ENCODE measurements at regions not wholly inside any gene's neighbourhood (a gene's known extent, or its start where the extent isn't known, plus 50 kb on each side); places are given as distances from the start of the nearest gene placed in this dataset.

DNA sequence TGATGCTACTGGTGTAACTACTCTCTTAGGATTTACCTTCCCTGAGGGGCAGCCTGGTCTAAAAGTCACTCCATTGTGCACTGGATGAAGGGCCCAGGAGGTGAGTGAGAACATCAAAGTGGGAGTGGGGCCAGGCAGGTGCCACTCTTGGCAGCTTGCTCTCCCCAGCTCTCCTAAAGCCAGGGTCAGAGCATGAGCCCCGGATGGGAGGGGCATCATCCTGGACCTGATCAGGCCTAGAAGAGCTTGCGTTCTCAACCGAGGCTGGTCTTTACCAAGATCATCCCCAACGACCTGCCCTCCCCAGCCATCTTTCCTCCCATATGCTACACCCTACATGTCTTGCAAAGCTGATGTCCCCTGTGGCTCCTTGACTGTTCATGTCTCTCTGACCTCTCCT lies 87.1 kb downstream of the AIPL1 start:
- DNase-seq (ENCODE audit: low spot score, unreplicated experiment) = no peak
- TF ChIP-seq, protein P1, sequence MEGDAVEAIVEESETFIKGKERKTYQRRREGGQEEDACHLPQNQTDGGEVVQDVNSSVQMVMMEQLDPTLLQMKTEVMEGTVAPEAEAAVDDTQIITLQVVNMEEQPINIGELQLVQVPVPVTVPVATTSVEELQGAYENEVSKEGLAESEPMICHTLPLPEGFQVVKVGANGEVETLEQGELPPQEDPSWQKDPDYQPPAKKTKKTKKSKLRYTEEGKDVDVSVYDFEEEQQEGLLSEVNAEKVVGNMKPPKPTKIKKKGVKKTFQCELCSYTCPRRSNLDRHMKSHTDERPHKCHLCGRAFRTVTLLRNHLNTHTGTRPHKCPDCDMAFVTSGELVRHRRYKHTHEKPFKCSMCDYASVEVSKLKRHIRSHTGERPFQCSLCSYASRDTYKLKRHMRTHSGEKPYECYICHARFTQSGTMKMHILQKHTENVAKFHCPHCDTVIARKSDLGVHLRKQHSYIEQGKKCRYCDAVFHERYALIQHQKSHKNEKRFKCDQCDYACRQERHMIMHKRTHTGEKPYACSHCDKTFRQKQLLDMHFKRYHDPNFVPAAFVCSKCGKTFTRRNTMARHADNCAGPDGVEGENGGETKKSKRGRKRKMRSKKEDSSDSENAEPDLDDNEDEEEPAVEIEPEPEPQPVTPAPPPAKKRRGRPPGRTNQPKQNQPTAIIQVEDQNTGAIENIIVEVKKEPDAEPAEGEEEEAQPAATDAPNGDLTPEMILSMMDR (IDR thresholded peaks at IDR 0.05; ENCODE audit: unreplicated experiment) = no peak
- no peak overlapping the region for H3K27ac Mint-ChIP-seq
- H3K9me3 Mint-ChIP-seq (ENCODE audit: low read depth) = no peaks in the 10 kb centered on the region
- peaks cover 22% of the 10 kb centered on the region for H3K27me3 Mint-ChIP-seq
- H3K4me3 Mint-ChIP-seq (ENCODE audit: low read depth) = no peak overlapping the region
- no peaks in the 10 kb centered on the region for H3K36me3 Mint-ChIP-seq (ENCODE audit: insufficient read depth)
- no peaks in the 10 kb centered on the region for H3K4me1 Mint-ChIP-seq (ENCODE audit: low read depth)

GRCh38 chr17:6346986-6347385 lies 87.9 kb downstream of the AIPL1 start:
- H3K9me3 Mint-ChIP-seq (ENCODE audit: low read depth) = no peaks in the 10 kb centered on the region

DNA sequence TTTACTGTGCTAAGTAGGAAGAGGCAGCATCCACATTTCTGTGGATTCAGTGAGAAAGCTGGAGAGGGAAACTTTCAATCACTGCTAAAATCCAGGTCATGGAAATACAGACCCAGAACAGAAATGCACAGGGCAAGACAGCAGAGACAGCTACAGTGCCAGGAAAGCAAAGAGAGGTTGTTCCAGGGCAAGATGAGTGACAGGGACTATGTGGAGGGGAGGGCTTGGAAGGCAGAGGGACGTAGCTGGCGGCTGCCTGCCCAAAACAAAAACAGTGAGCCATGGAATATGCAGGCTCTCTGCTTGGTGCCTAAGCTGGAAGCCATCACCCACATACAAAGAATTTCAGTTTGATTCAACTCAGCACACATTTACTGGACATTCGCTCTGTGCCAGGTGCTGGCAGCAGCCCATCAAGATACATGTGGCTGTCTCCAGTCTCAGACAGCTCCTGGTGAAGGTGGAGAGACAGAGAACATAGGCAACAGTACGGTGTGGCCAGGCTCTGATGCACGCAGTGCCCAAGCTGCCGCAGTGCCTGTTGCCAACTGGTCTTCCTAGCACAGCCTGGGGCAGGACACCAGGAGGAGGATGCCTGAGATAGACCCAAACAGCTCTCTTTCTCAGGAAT lies 88.7 kb downstream of the AIPL1 start:
- TF ChIP-seq, protein P1 (IDR thresholded peaks at IDR 0.05; ENCODE audit: unreplicated experiment) = no peak
- H3K4me1 Mint-ChIP-seq (ENCODE audit: low read depth) = no peaks in the 10 kb centered on the region
- H3K4me3 Mint-ChIP-seq (ENCODE audit: low read depth) = no peak overlapping the region
- DNase-seq (ENCODE audit: low spot score, unreplicated experiment) = no peak
- no peak overlapping the region for H3K27ac Mint-ChIP-seq
- no peaks in the 10 kb centered on the region for H3K9me3 Mint-ChIP-seq (ENCODE audit: low read depth)
- H3K36me3 Mint-ChIP-seq (ENCODE audit: insufficient read depth) = no peaks in the 10 kb centered on the region
- peaks cover 22% of the 10 kb centered on the region for H3K27me3 Mint-ChIP-seq

More at GRCh38 chr17:6346986-6347385, 87.9 kb downstream of the AIPL1 start:
- Mint-ChIP-seq H3K4me3 (ENCODE audit: low read depth) (no peak overlapping the region), H3K27ac (no peak overlapping the region), H3K4me1 (ENCODE audit: low read depth) (no peaks in the 10 kb centered on the region), H3K27me3 (peaks cover 22% of the 10 kb centered on the region), H3K36me3 (ENCODE audit: insufficient read depth) (no peaks in the 10 kb centered on the region)
- DNase-seq (ENCODE audit: low spot score, unreplicated experiment) = no peak
- TF ChIP-seq, protein P1 (IDR thresholded peaks at IDR 0.05; ENCODE audit: unreplicated experiment) = no peak

- Mint-ChIP-seq H3K9me3 (ENCODE audit: low read depth) (no peaks in the 10 kb centered on the region), H3K36me3 (ENCODE audit: insufficient read depth) (no peaks in the 10 kb centered on the region), H3K27ac (no peak overlapping the region), H3K4me1 (ENCODE audit: low read depth) (no peaks in the 10 kb centered on the region), H3K27me3 (peaks cover 19% of the 10 kb centered on the region), H3K4me3 (ENCODE audit: low read depth) (no peak overlapping the region)
- TF ChIP-seq, protein P1 (IDR thresholded peaks at IDR 0.05; ENCODE audit: unreplicated experiment) = no peak
- DNase-seq (ENCODE audit: low spot score, unreplicated experiment) = no peak
Measured at GRCh38 chr17:6343736-6344135, 91.2 kb downstream of the AIPL1 start.

DNA sequence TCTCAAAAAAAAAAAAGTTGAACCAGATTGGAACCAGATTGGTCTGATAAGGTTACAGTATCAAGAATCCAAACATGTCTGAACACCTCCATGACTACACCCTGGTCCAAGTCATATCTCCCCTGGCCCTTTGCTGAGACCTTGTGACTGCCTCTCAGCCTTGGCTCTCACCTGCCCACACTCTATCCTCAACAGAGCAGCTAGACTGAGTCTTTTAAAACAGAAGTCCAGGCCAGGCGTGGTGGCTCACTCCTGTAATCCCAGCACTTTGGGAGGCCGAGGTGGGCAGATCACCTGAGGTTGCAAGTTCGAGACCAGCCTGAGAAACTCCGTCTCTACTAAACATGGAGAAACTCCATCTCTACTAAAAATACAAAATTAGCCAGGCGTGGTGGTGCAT lies 91.7 kb downstream of the AIPL1 start:
- DNase-seq (ENCODE audit: low spot score, unreplicated experiment) = no peak
- H3K9me3 Mint-ChIP-seq (ENCODE audit: low read depth) = no peaks in the 10 kb centered on the region
- TF ChIP-seq, protein P1 (IDR thresholded peaks at IDR 0.05; ENCODE audit: unreplicated experiment) = no peak
- H3K27ac Mint-ChIP-seq = no peak overlapping the region
- no peaks in the 10 kb centered on the region for H3K36me3 Mint-ChIP-seq (ENCODE audit: insufficient read depth)
- no peak overlapping the region for H3K4me3 Mint-ChIP-seq (ENCODE audit: low read depth)
- H3K4me1 Mint-ChIP-seq (ENCODE audit: low read depth) = no peaks in the 10 kb centered on the region
- peaks cover 19% of the 10 kb centered on the region for H3K27me3 Mint-ChIP-seq
